ENCODE measurements at regions not wholly inside any gene's neighbourhood (a gene's known extent, or its start where the extent isn't known, plus 50 kb on each side); places are given as distances from the start of the nearest gene placed in this dataset.

GRCh38 chr1:209412566-209412965 is 170.9 kb upstream of the CAMK1G start:
- Histone ChIP-seq H2BK5ac (ENCODE audit: low read depth, low read length, poor library complexity) (no peak overlapping the region), H2AFZ (ENCODE audit: insufficient read depth, low read length, poor library complexity) (no peak overlapping the region), H3K9ac (ENCODE audit: low read length) (no peak overlapping the region), H3K4me2 (ENCODE audit: low read length) (no peak overlapping the region), H3K79me1 (ENCODE audit: low read length) (peaks cover 32% of the 10 kb centered on the region), H3K27me3 (ENCODE audit: insufficient read depth, low read length) (no peaks in the 10 kb centered on the region), H3K36me3 (ENCODE audit: control insufficient read depth in 1 of 2, insufficient read depth in 2 of 2, low read length in 2 of 2) (no peaks in the 10 kb centered on the region), H2AK5ac (ENCODE audit: low read length) (no peak overlapping the region), H3K9me3 (ENCODE audit: insufficient read depth, low read depth, low read length) (no peaks in the 10 kb centered on the region), H3K4ac (ENCODE audit: low read depth, low read length) (no peak overlapping the region), H3K4me1 (ENCODE audit: control insufficient read depth in 1 of 2, insufficient read depth in 2 of 2, low read length in 2 of 2) (peaks cover 15 to 25% of the 10 kb centered on the region in 2 experiments), H3K4me3 (ENCODE audit: low read depth, low read length) (no peak overlapping the region), H3K27ac (ENCODE audit: low read depth, low read length) (peak overlapping the region; percentile 91), H4K12ac (ENCODE audit: low read depth, low read length) (no peak overlapping the region), H4K8ac (ENCODE audit: low read depth, low read length) (no peak overlapping the region), H3K79me2 (ENCODE audit: control insufficient read depth, insufficient read depth, low read length, poor library complexity) (peaks cover 1% of the 10 kb centered on the region), H2BK12ac (ENCODE audit: low read length) (no peak overlapping the region), H3K14ac (ENCODE audit: low read length) (no peak overlapping the region), H3K23ac (ENCODE audit: low read length) (no peak overlapping the region), H4K91ac (ENCODE audit: low read depth, low read length) (no peak overlapping the region), H3K18ac (ENCODE audit: low read length) (no peak overlapping the region), H2BK120ac (ENCODE audit: insufficient read depth, low read length, poor library complexity) (peak overlapping the region; percentile 15)
- no CpG with 5 or more reads among the region's 1 CpG for WGBS (ENCODE audit: extremely low coverage, insufficient coverage, insufficient read length)
- DNase-seq = no peak

DNA sequence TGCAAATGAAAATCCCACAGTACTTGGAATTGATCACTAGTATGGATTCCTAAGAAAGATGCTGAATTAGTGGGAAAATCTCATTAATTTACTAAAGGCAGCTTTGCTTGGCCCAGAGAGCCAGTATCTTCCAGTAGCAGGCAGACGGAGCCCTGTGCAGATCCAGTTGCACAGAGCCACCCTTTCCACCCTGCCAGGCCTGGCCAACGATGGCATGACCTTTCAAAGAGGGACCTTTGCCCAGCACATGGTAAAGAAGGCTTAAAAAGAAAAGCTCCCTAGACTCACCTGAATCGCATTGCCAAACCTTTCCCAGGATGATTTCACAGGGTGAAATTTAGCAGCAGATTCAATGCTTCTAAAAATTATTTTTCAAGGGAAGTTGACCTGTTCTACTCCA is 170.5 kb upstream of the CAMK1G start:
- no peak for DNase-seq
- Histone ChIP-seq H3K79me1 (ENCODE audit: low read length) (peaks cover 34% of the 10 kb centered on the region), H3K23ac (ENCODE audit: low read length) (no peak overlapping the region), H3K14ac (ENCODE audit: low read length) (peak overlapping the region; percentile 80), H3K4me3 (ENCODE audit: low read depth, low read length) (no peak overlapping the region), H4K8ac (ENCODE audit: low read depth, low read length) (peak overlapping the region; percentile 43), H3K9me3 (ENCODE audit: insufficient read depth, low read depth, low read length) (no peaks in the 10 kb centered on the region), H3K27ac (ENCODE audit: low read depth, low read length) (no peak overlapping the region), H3K4me2 (ENCODE audit: low read length) (no peak overlapping the region), H3K79me2 (ENCODE audit: control insufficient read depth, insufficient read depth, low read length, poor library complexity) (peaks cover 1% of the 10 kb centered on the region), H4K12ac (ENCODE audit: low read depth, low read length) (no peak overlapping the region), H3K27me3 (ENCODE audit: insufficient read depth, low read length) (no peaks in the 10 kb centered on the region), H2AFZ (ENCODE audit: insufficient read depth, low read length, poor library complexity) (no peak overlapping the region), H2BK5ac (ENCODE audit: low read depth, low read length, poor library complexity) (peak overlapping the region; percentile 57), H3K9ac (ENCODE audit: low read length) (no peak overlapping the region), H3K4me1 (ENCODE audit: control insufficient read depth in 1 of 2, insufficient read depth in 2 of 2, low read length in 2 of 2) (peaks cover 15 to 25% of the 10 kb centered on the region in 2 experiments), H3K36me3 (ENCODE audit: control insufficient read depth in 1 of 2, insufficient read depth in 2 of 2, low read length in 2 of 2) (no peaks in the 10 kb centered on the region), H2BK120ac (ENCODE audit: insufficient read depth, low read length, poor library complexity) (peak overlapping the region; percentile 92), H3K4ac (ENCODE audit: low read depth, low read length) (peak overlapping the region; percentile 35), H2BK12ac (ENCODE audit: low read length) (peak overlapping the region; percentile 99), H4K91ac (ENCODE audit: low read depth, low read length) (peak overlapping the region; percentile 95), H2AK5ac (ENCODE audit: low read length) (peak overlapping the region; percentile 98), H3K18ac (ENCODE audit: low read length) (no peak overlapping the region)
- WGBS (ENCODE audit: extremely low coverage, insufficient coverage, insufficient read length) = no CpG with 5 or more reads among the region's 3 CpGs

DNA sequence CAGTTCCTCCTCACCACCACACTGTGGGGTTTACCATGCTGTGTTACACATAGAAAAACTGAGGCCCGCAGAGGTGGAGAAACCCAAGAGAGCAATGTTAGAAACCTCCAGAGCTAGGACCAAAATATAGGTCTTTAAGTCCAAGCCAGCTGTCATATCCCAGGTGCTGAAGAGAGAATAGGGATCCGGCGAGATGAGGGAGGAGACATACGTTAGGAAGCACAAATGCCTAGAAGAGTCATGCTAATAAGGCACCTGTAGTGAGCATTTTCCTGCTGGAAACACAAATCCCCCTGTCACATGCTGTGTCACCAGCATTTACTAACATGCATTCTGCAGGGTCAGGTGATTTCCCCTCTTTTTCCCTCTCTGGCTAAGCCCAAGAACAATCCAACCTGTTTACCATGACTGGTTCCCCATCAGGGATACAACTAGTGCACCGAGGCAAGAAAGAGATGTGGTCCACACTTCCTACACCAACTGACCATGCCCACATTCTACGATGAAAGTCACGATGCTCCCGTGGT is 168.6 kb upstream of the CAMK1G start:
- no peak overlapping the region for H3K4ac ChIP-seq (ENCODE audit: low read depth, low read length)

DNA sequence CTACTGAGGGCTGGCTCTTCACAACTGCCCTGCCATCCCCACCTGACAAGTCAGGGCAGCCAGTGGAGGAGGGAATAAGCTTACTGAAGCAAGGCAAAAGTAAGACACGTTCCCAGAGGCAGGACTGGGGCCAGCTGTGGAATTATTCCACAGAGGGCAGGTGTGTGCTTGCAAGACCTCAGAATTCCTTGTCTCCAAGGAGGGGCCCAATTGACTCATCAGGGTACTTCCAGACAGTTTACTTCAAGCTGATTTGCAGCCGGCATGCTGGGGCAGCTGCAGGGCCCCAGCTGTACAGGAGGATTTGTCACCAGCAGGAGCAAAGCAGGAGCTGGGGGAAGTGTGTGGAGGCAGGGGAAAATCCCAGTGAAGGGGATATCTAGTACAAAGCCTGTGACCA is 167.5 kb upstream of the CAMK1G start:
- Histone ChIP-seq H3K9me3 (ENCODE audit: insufficient read depth, low read depth, low read length) (no peaks in the 10 kb centered on the region), H3K14ac (ENCODE audit: low read length) (no peak overlapping the region), H4K8ac (ENCODE audit: low read depth, low read length) (peak overlapping the region; percentile 35), H3K9ac (ENCODE audit: low read length) (no peak overlapping the region), H3K4me1 (ENCODE audit: control insufficient read depth in 1 of 2, insufficient read depth in 2 of 2, low read length in 2 of 2) (peaks cover 18 to 23% of the 10 kb centered on the region in 2 experiments), H2BK12ac (ENCODE audit: low read length) (peak overlapping the region; percentile 86), H3K18ac (ENCODE audit: low read length) (no peak overlapping the region), H3K4me3 (ENCODE audit: low read depth, low read length) (no peak overlapping the region), H2AK5ac (ENCODE audit: low read length) (peak overlapping the region; percentile 90), H2BK120ac (ENCODE audit: insufficient read depth, low read length, poor library complexity) (no peak overlapping the region), H2BK5ac (ENCODE audit: low read depth, low read length, poor library complexity) (peak overlapping the region; percentile 64), H3K27me3 (ENCODE audit: insufficient read depth, low read length) (no peaks in the 10 kb centered on the region), H4K12ac (ENCODE audit: low read depth, low read length) (no peak overlapping the region), H4K91ac (ENCODE audit: low read depth, low read length) (peak overlapping the region; percentile 14), H3K4ac (ENCODE audit: low read depth, low read length) (no peak overlapping the region), H3K27ac (ENCODE audit: low read depth, low read length) (peak overlapping the region; percentile 31), H3K79me1 (ENCODE audit: low read length) (peaks cover 28% of the 10 kb centered on the region), H3K79me2 (ENCODE audit: control insufficient read depth, insufficient read depth, low read length, poor library complexity) (peaks cover 3% of the 10 kb centered on the region), H3K4me2 (ENCODE audit: low read length) (no peak overlapping the region), H2AFZ (ENCODE audit: insufficient read depth, low read length, poor library complexity) (no peak overlapping the region), H3K36me3 (ENCODE audit: control insufficient read depth in 1 of 2, insufficient read depth in 2 of 2, low read length in 2 of 2) (no peaks in the 10 kb centered on the region), H3K23ac (ENCODE audit: low read length) (no peak overlapping the region)
- no CpG with 5 or more reads among the region's 2 CpGs for WGBS (ENCODE audit: extremely low coverage, insufficient coverage, insufficient read length)
- peak; percentile 90 to 95 for DNase-seq

More for the DNA sequence above, 168.6 kb upstream of the CAMK1G start:
- peak overlapping the region; percentile 94 for H2AK5ac ChIP-seq (ENCODE audit: low read length)
- no peak overlapping the region for H3K23ac ChIP-seq (ENCODE audit: low read length)
- peak overlapping the region; percentile 21 for H2BK12ac ChIP-seq (ENCODE audit: low read length)
- H3K4me2 ChIP-seq (ENCODE audit: low read length) = no peak overlapping the region
- WGBS (ENCODE audit: extremely low coverage, insufficient coverage, insufficient read length) = no CpG with 5 or more reads among the region's 8 CpGs
- no peak overlapping the region for H4K8ac ChIP-seq (ENCODE audit: low read depth, low read length)
- no peak overlapping the region for H3K18ac ChIP-seq (ENCODE audit: low read length)
- H3K36me3 ChIP-seq (ENCODE audit: control insufficient read depth in 1 of 2, insufficient read depth in 2 of 2, low read length in 2 of 2) = no peaks in the 10 kb centered on the region
- peaks cover 32% of the 10 kb centered on the region for H3K79me1 ChIP-seq (ENCODE audit: low read length)
- peaks cover 15 to 25% of the 10 kb centered on the region in 2 experiments for H3K4me1 ChIP-seq (ENCODE audit: control insufficient read depth in 1 of 2, insufficient read depth in 2 of 2, low read length in 2 of 2)
- no peak overlapping the region for H3K4me3 ChIP-seq (ENCODE audit: low read depth, low read length)
- peak overlapping the region; percentile 49 for H2BK120ac ChIP-seq (ENCODE audit: insufficient read depth, low read length, poor library complexity)
- peak overlapping the region; percentile 44 for H3K14ac ChIP-seq (ENCODE audit: low read length)
- no peak overlapping the region for H3K27ac ChIP-seq (ENCODE audit: low read depth, low read length)
- no peak for DNase-seq
- H4K12ac ChIP-seq (ENCODE audit: low read depth, low read length) = no peak overlapping the region
- H3K79me2 ChIP-seq (ENCODE audit: control insufficient read depth, insufficient read depth, low read length, poor library complexity) = peaks cover 1% of the 10 kb centered on the region
- no peak overlapping the region for H3K9ac ChIP-seq (ENCODE audit: low read length)
- H4K91ac ChIP-seq (ENCODE audit: low read depth, low read length) = peak overlapping the region; percentile 26
- H3K27me3 ChIP-seq (ENCODE audit: insufficient read depth, low read length) = no peaks in the 10 kb centered on the region
- no peak overlapping the region for H2AFZ ChIP-seq (ENCODE audit: insufficient read depth, low read length, poor library complexity)
- peak overlapping the region; percentile 19 for H2BK5ac ChIP-seq (ENCODE audit: low read depth, low read length, poor library complexity)
- H3K9me3 ChIP-seq (ENCODE audit: insufficient read depth, low read depth, low read length) = no peaks in the 10 kb centered on the region
